GM12872 (cell line): ENCODE measurements at regions not wholly inside any gene's neighbourhood (a gene's known extent, or its start where the extent isn't known, plus 50 kb on each side); places are given as distances from the start of the nearest gene placed in this dataset.

Source experiments
- CTCF ChIP-seq: IDR thresholded peaks from 3 replicates; pipeline ENCODE4 v1.5.1; 2011; ENCODE audit warnings: low read depth, mild to moderate bottlenecking, low read length, moderate library complexity; ENCODE audit not compliant: insufficient read depth

- TF ChIP-seq CTCF, result no peak
Observed at GRCh38 chr5:173672166-173672565, 55.7 kb upstream of the BOD1 start.

GRCh38 chr5:173672891-173673290, 56.4 kb upstream of the BOD1 start:
- TF ChIP-seq CTCF, result no peak

- no peak for TF ChIP-seq CTCF
Observed at GRCh38 chr5:173673295-173674101, 57.0 kb upstream of the BOD1 start.

GRCh38 chr5:173675287-173675996, 59.0 kb upstream of the BOD1 start:
- TF ChIP-seq CTCF, result no peak

- TF ChIP-seq CTCF, result no peak
Observed at GRCh38 chr5:173676375-173676774, 59.9 kb upstream of the BOD1 start.

GRCh38 chr5:173677125-173677672, 60.7 kb upstream of the BOD1 start:
- no peak for TF ChIP-seq CTCF

GRCh38 chr5:173679909-173680630, 63.6 kb upstream of the BOD1 start:
- TF ChIP-seq CTCF, result no peak
